CD1c-positive myeloid dendritic cell (primary cell): ENCODE measurements at regions not wholly inside any gene's neighbourhood (a gene's known extent, or its start where the extent isn't known, plus 50 kb on each side); places are given as distances from the start of the nearest gene placed in this dataset.

Source experiments
- DNase-seq: peaks from one replicate; pipeline ENCODE4 v3.0.0-alpha.2; 2016; ENCODE audit errors: extremely low spot score

DNA sequence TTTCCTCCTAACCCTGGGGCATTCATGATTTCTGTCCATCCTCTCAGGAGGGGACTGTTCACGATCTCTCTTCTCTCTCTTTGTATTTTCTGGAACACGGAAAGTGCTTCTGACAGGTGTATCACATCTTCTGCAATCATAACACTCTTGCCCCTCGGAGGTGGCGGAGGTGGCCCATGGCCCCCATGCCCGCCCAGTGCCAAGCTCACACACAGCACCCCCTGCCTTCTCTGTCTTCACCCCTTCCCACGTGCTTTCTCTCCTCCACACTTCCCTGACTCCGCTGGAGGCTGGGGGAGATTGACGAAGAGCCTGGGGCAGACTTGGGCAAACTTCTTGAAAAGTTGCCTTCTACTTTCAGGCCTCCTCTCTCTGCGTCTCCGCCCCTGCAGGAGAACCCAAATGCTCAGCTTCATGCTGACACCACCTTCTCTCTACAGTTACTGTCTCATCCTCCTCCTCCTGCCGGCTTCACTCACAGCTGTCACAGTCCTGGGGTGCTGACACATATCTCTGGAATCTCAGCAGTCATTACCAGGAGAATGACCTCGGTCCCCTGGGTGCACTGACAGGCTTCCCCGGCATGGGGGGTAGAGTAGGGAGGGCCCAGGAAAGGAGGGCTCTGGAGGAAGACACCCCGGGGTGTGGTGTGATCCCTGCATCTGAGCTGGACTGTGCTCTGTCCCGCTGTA is 127.1 kb downstream of the ENGASE start:
- DNase-seq = no peak

DNA sequence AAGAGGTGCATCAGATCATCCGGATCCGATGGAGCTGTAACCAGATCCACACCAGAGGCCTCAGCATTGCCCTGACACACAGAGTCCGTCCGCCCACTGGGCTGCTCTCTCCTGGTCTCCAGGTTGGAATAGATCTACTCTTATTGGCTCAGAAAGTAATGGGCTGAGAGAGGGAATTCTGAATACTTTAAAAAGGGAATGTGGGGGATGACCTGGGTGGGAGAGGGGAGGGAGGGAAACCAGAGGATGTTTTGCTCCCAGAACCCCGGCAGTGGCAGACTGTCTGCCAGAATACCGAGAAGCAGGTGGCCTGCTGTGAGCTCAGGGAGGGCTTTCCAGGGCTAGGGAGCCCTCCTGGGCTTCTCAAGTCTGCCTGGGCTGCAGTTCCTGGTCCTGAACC is 126.5 kb downstream of the ENGASE start:
- DNase-seq = no peak

DNA sequence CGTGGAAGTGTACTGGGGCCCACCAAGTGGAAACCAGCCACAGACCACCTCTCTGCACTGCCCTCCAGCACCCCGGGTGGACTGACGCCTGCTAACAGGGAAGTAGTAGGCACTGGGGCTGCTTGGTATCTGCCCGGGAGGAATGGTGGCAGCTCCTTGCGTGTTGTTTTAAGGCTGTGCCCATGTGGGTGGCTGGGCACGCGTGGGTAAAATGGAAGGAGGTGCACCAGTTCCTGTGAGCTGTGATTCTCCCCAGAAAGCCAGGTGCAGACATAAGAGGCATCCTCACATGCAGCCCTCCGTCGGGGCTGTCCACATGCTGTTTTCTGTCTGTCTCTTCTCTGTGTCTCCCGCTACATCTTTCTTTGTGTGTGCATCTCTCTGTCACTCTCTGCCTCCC is 122.3 kb downstream of the ENGASE start:
- DNase-seq = no peak

DNA sequence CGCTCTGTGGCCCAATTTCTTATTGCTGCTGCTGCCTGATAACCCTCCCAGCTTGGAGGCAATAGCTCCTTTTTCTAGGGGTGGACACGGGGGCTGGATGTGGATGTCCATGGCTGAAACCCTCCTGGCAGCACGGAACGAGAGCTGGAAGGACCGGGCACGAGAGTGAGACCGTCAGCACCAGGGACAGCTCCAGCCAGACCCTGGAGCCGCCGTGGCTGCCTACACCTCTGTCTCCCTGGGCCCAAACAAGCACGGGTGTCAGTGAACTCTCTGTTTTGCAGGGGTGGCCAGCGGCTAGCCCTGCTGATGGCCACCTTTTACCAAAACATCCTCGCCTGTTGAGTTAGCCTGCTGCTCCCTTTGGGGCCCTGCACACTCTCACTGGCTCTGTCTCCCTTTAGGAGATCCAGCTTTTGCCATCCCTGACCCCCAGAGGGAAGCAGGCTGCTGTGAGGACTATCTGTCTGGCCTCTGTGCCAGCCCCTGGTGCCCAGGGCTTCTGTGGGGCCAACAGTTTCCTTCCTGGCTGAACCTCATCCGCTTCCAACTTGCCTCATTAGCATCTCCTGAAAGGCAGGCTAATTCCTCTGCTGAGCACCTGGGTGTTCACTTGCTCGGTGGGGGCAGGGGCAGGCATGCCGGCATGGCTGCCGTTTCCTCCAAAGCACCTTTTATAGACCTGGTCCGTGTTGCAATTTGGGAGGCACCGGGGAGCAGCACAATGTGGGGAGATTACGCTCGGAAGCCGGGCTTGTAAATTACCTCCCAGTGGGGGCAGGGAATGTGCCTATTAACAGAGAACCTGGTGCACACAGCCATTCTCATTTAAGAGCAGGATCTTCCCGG is 118.1 kb downstream of the ENGASE start:
- DNase-seq = no peak

DNA sequence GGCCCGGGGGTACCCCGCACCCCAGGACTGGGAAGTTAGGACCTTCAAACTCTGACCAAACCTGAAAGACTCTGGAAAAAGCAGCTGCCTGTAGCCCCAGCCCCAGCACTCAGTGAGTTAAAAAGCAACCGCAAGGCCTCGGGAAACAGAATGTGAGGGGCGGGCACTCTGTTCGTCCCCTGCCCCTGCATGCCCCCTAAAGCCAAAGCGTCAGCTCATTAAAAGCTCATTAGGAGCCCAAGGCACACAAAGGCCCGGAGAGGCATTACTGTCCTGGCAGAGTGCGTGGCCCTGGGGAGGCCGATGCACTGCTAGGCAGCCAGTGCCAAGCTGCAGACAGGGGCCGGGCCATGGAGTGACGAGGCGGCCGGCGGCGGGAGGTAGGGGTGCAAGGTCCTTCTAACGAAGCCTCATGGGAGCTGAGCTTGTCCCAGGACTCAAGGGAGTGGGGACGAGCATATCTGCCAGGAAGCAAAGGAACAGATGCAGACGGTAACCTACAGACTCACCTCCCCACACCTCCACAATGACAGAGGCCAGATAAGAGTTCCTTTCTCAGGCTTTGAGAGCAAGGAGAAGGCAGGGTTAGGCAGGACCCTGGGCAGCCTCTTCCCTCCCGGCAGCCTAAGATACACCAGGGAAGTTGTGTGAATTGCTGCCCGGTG is 116.8 kb downstream of the ENGASE start:
- DNase-seq = no peak

DNA sequence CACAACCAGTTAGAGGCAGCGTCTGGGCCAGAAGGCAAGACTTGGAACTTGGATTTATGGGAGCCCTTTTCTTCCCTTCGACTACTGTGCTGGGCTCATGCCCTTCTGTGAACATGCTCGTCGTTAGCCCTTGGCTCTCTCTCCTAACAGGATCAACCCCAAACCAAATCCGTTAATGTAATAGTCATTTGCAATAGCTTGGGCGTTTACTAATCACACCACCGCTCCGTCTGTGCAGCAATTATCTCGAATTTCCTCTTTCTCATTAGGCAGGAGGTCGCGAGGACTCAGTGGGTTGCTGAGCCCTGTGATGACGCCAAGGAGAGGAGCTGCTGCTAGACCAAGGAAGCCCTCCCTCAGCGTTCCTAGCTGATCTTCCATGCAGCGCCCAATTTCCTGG is 114.7 kb downstream of the ENGASE start:
- DNase-seq = no peak

DNA sequence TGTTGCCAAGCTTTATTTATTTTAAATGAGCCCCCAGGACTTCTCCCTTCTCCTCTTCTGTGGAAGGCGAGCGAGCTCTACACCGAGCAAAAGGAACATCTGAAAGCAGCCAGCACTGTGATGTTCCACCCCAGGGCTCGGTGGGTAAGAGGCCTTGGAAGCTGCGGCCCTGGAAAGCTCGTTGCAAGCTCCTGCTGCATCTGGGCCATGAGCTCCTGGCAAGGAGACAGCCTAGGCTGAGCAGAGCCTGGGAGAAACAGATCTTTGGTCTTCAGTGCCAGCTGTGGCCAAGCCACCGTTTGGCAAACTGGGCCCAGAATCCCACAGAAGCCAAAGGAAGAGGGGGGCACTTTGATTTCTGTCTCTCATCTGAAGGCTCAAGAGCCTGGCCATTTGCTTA is 114.1 kb downstream of the ENGASE start:
- DNase-seq = no peak

DNA sequence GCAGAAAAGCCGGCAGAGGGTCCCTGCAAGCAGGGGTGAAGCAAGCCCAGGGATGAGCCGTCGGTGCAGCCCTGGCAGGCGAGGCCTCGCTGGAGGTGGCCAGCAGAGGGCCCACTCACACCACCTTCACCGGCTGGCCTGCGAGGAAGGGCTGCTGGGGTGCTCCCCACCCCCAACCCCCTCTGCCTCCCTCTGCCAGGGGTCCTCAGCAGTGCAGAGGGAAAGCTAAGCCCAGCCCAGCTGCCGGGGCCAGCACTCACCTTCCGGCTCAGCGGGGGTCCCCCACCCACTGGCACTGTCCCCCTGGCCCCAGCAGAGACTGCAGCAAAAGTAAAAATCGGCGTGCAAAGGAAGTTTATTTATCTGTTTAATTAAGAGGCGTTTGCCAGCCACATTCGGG is 113.4 kb downstream of the ENGASE start:
- no peak for DNase-seq

DNA sequence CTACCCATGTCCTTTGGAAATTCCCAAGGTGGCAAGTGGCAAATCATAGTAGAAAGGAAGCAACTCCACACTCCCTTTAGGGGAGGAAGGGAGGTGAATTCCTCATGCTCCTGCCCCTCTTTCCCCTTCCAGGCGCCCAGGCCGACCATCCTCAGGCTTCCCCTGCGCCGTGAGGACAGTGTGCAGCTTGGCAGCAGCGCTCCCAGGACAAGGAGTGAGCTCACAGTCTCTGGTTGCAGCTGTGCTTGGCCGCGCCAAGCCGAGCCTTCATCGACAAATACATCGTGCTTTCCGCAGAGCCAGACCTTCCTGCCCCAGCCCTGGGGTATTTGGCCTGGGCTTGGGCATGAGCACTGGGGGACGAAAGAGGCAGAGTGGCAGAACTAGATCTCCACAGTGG is 112.6 kb downstream of the ENGASE start:
- no peak for DNase-seq

DNA sequence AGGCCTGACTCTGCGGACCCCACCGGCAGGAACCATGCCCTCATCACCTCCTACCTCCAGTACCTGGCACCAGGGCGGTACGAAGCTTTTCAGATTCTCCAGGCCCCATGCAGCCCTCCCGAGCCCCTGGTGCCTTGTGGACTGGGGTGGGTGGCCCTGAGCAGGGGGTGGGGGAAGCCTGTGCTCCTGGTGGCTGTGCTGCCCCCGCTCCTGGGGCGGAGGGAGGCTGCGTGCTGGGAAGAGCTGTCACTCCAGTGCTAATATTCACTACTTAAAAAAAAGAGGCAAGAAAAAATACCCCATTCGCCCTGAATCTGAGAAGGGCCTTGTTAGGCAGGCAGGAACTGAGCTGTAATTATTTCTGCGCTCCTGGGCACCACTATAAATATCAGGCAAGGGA is 111.8 kb downstream of the ENGASE start:
- no peak for DNase-seq

DNA sequence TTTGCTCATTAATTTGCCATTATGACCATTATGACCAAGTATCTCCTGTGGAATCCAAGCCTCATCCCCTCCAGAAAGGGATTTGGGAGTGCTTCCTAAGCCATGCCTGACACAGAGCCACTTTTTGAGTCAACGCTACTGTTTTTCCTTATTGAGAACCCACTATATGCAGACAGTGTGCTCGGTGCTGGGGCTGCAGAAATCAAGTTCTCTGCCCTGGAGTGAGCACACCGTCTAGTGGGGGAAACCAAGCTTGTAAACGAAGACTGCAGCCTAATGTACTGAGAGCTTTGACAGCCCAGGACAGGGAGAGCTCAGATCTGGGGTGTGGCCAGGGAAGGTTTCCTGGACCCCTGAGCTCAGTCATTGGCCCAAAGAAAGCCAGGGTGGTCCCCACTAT is 111.0 kb downstream of the ENGASE start:
- no peak for DNase-seq

DNA sequence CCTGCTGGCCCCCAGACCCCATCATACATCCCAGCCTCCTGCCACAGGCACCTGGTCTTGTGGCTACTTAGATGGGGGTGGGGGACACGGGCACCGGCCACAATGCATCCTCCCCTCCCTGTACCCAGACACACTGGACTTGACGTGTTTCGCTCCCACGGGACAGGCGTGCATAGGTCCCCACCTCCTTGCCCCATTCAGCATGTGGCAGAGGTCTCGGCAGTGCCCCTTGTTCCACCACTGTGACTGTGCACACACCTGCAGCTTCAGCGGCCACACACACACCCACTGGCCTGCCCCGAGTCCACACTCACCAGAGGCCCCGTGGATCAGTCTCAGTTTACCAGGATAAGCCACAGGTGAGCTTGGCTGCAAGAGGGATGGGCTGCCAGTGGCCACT is 109.6 kb downstream of the ENGASE start:
- DNase-seq = no peak

DNA sequence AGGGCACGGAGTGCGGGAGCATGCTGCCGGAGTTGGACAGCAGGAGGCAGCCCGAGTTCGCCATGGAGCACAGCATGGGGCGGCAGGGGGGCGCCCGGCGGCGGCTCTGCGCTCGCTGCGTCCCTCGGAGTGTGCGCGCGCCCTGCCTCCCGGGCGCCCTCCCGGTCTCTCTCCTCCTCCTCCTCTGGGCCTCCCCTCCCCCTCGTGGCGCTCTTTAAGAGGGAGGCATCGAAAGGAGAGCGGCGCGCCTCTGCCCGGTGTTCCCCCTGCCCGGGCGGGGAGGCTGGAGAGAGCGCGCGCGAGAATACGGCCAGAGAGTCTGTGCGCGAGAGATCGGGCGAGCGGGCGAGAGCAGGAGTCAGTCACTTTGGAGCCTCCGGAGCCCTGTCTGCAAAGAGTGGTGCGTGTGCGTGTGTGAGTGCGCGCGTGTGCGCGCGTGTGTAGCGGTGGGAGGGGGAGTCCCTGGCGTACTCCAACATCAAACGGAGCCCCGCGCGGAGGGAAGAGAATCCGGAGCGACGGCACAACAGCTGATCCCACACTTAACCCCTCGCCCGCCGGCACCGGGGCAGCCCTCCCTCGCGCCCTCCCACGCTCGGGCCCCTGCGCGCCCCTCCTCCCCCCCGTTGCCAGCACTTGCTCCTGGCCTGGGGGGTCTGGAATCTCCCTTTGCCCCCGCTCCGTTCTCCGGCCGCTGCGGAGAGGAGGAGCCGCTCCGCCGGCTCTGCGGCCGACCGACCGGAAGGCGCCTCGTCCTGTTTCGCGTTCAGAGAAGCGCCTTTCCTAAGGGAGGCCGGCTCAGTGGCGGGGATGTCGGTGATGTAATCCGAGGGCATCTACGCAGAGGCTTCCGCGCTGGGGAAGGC is 108.9 kb downstream of the ENGASE start:
- DNase-seq = no peak

DNA sequence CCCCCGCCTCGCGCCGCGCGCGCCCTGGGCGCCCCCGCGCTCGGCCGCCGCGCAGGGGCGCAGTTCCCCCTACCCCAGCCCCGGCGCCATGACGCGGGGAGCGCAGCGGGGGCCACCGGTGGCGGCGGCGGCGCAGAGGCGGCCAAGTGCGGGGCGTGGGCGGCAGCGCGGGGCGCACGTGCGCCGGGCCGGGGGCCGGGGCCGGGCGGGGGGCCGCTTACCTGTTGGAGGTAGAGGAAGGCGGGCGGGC is 108.3 kb downstream of the ENGASE start:
- no peak for DNase-seq

DNA sequence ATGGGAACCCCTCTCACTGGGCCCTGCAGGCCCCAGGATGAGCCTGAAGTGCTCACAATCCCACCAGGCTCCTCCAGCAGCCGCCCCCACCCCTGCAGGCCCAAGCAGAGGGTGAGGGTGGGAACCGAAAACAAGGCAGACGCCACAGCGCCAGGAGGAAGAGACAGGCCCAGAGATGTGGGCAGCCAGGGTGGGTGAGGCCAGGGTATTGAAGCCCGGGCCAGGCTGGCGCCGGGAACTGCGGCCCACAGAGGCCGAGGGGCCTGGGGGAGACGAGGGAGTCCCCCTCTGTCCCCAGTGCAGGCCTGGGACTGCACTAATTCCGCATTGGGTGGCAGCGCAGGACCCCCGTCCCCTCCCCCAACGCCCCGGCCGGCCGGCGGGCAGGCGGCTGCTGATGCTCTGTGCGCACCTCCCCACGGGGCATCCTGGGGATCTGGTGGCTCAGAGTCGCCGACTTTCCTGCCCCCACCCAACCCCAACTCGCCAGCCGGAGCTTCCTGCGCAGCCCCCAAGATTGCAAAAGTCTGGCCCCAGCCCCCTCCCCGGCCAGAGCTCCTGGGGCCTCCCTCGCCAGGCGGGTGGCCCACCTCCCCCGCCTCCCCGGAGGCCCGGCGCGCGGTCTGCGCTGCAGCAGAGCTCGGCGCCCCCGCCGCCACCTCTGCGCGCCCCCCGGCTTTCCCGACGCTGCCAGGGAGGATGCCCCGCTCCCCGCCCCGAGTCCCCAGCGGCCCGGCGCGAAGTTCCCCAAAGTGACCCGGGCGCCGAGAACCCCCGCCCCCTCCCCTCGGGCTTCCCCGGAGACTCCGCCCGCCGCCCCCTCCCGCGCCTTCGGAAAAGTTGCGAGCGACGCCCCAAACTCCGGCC is 107.8 kb downstream of the ENGASE start:
- DNase-seq = no peak

DNA sequence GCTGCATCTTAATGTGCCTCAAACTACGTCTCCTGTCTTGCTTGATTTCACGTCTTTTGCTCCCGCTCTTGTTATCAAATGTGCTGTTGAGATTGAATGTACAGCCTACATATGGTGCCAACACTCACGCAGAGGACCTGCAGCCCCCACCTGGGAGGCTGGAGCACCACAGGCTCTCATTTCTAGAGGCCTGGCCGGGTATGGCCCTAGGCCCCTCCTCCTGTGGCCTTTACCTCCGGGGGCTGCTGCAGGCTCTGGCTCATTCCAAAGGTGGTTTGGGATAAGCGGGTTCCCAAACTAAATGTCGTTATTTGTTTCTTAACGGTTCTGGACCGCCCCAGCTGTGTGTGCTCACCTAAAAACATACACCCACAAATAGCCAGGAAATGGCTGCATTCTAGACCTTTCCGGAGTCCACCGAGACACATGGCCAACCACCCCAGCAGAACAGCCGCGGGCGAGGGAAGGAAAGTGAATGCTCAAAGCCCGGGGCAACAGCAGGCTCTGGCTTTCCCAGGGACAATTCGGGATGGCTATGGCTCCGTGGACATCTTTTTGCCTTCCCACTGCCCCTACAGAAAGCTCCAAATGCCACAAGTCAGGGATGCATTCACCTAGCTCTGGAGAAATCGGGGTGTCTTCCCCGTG is 105.9 kb downstream of the ENGASE start:
- no peak for DNase-seq

DNA sequence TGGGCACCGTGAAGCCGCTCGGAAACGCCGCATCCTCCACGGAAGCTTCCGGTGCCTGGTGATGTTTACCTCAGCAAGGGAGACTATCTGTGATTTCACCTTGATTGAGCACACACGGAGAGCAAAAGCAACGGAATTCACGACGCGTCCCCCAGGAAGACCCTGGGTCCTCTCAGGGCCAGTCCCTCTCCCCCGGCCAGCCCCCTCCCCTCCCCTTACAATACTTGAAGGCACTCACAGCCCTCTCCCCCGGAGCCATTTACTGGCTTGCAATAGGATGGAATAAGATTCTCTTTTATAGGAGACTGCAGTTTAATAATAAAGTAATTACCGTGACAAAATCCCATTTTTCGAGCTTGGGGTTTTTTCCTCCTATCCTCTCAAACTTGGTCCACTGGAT is 104.7 kb downstream of the ENGASE start:
- no peak for DNase-seq

DNA sequence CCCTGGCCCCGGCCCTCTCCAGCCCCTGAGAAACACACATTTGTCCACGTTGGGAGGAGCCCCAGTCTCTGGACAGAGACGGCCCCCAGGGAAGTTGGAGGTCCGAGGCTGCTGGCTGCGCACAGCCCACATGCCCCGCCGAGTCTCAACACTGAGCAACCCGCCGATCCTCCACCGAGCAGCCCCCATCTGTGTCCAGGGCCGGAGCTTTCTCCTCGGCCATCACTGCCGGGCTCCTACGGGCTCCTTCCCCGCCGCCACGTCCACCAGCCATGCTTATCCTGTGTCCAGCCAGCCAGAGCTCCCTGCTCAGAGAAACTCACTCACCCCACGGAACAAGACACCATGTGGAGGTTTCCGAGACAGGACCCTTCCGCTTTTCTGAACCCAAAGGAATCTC is 103.3 kb downstream of the ENGASE start:
- no peak for DNase-seq

DNA sequence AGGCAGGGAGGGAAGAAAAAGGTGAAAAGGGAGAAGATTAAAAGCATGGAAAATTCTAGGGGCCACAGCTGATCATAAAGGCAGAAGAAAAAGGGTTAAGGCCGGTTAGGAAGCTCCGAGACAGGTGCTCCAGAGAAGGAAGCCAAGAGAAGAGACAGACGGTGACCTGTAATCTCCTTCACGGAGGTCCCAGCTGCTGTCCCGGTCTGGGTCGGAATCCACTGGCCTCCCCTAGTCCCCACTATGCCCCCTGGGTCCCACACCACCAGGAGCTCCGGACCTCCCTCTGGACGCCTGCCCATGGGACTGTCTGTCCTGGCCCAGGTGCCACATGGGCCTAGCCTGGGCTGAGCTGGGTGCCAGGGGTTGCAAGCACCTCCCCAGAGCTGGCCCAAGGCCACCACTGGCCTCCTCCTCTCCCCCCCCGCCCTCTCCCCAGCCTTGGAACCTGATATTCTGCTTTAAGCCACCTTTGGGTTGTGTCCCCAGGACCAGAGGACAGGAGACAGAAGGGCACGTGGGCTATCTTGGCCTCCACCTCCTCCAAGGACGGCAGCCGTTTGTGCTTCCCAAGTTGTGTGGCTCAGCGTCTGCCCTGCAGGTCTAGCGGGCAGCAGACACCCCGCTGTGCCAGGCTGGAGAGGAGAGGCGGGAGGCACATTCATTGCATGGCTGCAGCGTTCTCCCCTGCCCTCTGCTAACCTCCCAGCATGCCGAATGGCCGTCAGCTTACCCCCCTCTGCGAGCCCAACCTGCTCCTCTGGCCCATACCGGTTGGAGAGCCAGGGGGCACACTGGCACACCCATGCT is 102.4 kb downstream of the ENGASE start:
- DNase-seq = no peak
